Stimulated activated naive B cell treated with anti-CD40 and anti-IgM and Interleukin-4, amounts not matched to agents 10 μg/mL and 1 μg/mL and 100 μg/mL, for 72 hours (primary cell): ENCODE measurements at regions not wholly inside any gene's neighbourhood (a gene's known extent, or its start where the extent isn't known, plus 50 kb on each side); places are given as distances from the start of the nearest gene placed in this dataset.
A peak's percentile ranks its signal among the peaks of the same experiment; 100 is the strongest.

ENCODE experiments used
- ATAC-seq, 2 donors: fragments of 150-1000 bp; cut with Tn5 transposase; replicated peaks; 2 replicates each; pipeline ENCODE4 v1.10.0; 2021; ENCODE audit warnings: moderate library complexity in 1 of 2
- DNase-seq: peaks from one replicate; pipeline ENCODE4 v3.0.0; 2021
- H3K27ac Mint-ChIP-seq: one replicate; pipeline ENCODE4 v1.8.0; 2022; ENCODE audit warnings: mild to moderate bottlenecking, mixed read lengths
- H3K27me3 Mint-ChIP-seq, 2 donors: one replicate each; pipeline ENCODE4 v1.8.0; 2022; ENCODE audit warnings: mixed read lengths in 2 of 2
- H3K36me3 Mint-ChIP-seq, 2 donors: one replicate each; pipeline ENCODE4 v1.8.0; 2022; ENCODE audit warnings: mixed read lengths in 2 of 2, mild to moderate bottlenecking in 1 of 2
- H3K4me1 Mint-ChIP-seq, 2 donors: one replicate each; pipeline ENCODE4 v1.8.0; 2022; ENCODE audit warnings: mixed read lengths in 2 of 2, mild to moderate bottlenecking in 1 of 2
- H3K4me3 Mint-ChIP-seq, 2 donors: one replicate each; pipeline ENCODE4 v1.8.0; 2022; ENCODE audit warnings: mild to moderate bottlenecking in 2 of 2, mixed read lengths in 2 of 2, moderate library complexity in 1 of 2
- H3K9me3 Mint-ChIP-seq, 2 donors: one replicate each; pipeline ENCODE4 v1.8.0; 2022; ENCODE audit warnings: mixed read lengths in 2 of 2, mild to moderate bottlenecking in 1 of 2

GRCh38 chr6:137654365-137654981 is 160.3 kb upstream of the OLIG3 start:
- Mint-ChIP-seq H3K36me3 (peaks cover 5 to 9% of the 10 kb centered on the region in 2 donors), H3K4me3 (no peak overlapping the region), H3K27me3 (peaks cover 13 to 14% of the 10 kb centered on the region in 2 donors), H3K9me3 (peaks cover 14 to 20% of the 10 kb centered on the region in 2 donors), H3K4me1 (no peaks in the 10 kb centered on the region), H3K27ac (no peak overlapping the region)
- DNase-seq (no peak), ATAC-seq (no peak)

DNA sequence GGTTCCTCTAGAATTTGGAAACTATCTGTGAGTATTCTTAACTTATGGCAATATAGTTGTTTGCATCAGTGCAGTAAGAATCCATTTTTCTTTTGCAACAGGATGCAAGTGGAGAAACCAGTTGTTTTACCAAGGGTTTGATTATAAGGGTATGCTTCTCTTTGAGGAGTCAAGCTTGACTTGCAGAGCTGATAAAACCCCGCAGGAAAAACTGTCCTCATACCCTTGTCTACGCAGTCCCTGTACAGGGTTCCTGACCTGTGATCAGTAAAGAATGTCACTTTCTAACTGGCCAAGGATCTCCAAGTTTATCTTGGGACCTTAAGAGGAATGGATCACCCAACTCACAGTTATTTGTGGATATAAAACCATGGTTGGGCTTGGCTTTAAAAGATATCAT is 161.1 kb upstream of the OLIG3 start:
- DNase-seq (no peak), ATAC-seq (no peak)
- no peak overlapping the region for H3K4me3 Mint-ChIP-seq
- peaks cover 11 to 12% of the 10 kb centered on the region in 2 donors for H3K27me3 Mint-ChIP-seq
- H3K36me3 Mint-ChIP-seq, result peaks cover 5 to 9% of the 10 kb centered on the region in 2 donors
- H3K4me1 Mint-ChIP-seq, result no peaks in the 10 kb centered on the region
- H3K27ac Mint-ChIP-seq, result no peak overlapping the region
- H3K9me3 Mint-ChIP-seq, result peaks cover 14 to 20% of the 10 kb centered on the region in 2 donors

DNA sequence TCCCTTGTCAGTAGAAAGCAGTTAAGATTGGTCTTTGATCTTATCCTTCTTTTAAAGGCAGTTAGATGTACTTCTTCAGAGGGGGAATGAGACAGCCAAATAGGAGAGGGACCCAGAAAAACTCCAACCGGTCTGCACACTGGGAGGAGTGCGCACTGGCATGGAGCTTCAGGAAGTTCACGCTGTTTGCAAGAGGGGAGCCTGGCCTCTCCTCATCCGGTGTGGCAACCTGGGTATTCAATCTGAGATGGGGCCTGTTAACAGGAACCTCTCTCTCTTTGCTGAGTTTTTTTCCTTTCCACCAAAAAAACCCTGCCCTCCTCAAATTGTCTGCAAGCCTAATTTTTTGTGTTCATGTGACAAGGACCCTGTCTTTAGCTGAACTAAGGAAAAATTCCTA is 162.5 kb upstream of the OLIG3 start:
- no peak overlapping the region for H3K4me3 Mint-ChIP-seq
- H3K4me1 Mint-ChIP-seq, result peaks cover 0 to 2% of the 10 kb centered on the region in 2 donors
- H3K9me3 Mint-ChIP-seq, result peaks cover 14 to 18% of the 10 kb centered on the region in 2 donors
- peaks cover 5 to 9% of the 10 kb centered on the region in 2 donors for H3K36me3 Mint-ChIP-seq
- H3K27me3 Mint-ChIP-seq, result peaks cover 9 to 12% of the 10 kb centered on the region in 2 donors
- no peak for DNase-seq
- H3K27ac Mint-ChIP-seq, result no peak overlapping the region
- no peak for ATAC-seq

DNA sequence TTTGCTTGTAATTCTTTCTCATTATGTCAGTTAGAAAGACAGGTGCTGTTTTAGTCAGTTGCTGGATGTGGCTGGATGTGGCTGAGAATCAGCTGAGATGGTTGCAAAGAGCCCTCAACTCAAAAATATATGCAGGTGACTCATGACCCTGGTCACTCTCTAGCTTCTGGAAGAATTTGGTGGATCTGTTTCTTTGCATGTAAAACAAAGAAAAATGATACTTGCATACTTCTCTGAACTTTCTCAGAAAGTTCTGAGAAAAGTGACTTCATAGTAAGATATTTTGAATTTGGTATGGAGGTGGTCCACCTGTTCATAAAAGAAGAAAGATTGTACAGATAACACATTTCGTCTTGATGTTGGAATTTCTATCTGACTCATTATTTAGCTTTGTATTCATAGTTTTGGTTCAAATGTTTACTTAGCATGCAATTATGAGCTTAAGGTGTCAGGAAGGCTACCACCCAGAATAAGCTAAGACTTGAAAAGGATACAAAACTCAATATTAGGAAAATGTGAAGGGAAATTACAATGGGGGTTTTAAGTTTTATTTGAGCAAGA is 163.2 kb upstream of the OLIG3 start:
- no peak for DNase-seq

DNA sequence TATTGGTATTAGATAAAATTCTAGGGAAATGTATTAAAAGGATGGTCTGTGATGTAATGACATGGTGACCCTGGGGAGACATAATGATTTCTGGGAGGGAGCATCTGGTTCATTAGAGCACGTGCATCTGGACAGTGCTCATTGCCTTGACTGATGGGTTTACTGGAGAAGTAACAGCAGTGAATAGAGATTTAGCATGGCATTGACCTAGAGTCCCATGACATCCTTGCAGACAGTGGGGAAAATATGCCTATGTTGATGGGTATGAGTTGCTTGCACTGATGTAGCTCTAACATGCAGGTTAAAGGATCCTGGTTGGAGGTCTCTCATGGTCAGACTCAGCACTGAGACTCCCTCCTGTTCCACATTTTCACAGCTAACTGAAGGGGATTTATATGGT is 164.1 kb upstream of the OLIG3 start:
- Mint-ChIP-seq H3K9me3 (peaks cover 12 to 14% of the 10 kb centered on the region in 2 donors), H3K4me1 (peaks cover 0 to 5% of the 10 kb centered on the region in 2 donors), H3K27me3 (peaks cover 6 to 12% of the 10 kb centered on the region in 2 donors), H3K4me3 (no peak overlapping the region), H3K36me3 (peaks cover 5 to 9% of the 10 kb centered on the region in 2 donors), H3K27ac (no peak overlapping the region)
- DNase-seq, result no peak
- ATAC-seq, result no peak

More for the DNA sequence above, 163.2 kb upstream of the OLIG3 start:
- peak overlapping the region; percentile 68 for H3K27ac Mint-ChIP-seq
- H3K9me3 Mint-ChIP-seq, result peaks cover 13 to 14% of the 10 kb centered on the region in 2 donors
- no peak overlapping the region for H3K4me3 Mint-ChIP-seq
- peaks cover 0 to 5% of the 10 kb centered on the region in 2 donors for H3K4me1 Mint-ChIP-seq
- H3K27me3 Mint-ChIP-seq, result peaks cover 6 to 12% of the 10 kb centered on the region in 2 donors
- peaks cover 5 to 9% of the 10 kb centered on the region in 2 donors for H3K36me3 Mint-ChIP-seq
- no peak for ATAC-seq

DNA sequence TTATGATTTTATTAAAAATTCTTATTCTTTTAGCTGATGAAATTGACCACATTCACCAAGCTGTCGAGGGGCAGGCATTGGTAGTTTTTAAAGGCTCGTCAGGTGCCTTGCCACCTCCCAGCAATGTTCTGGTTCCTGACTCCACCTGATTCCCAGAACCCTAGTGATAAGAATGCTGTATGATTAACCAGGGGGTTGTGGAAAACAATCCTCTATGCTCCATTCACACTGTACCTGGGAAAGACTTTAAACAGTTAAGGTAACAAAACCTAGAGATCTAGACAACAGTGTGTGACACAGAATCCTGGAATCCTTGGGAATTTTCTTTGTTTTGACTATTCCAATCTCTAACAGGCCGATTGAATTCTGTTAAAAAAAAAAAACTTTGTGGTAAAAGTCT is 165.7 kb upstream of the OLIG3 start:
- H3K27ac Mint-ChIP-seq, result no peak overlapping the region
- ATAC-seq, result no peak
- no peak for DNase-seq
- no peak overlapping the region for H3K4me3 Mint-ChIP-seq
- H3K27me3 Mint-ChIP-seq, result peaks cover 6 to 12% of the 10 kb centered on the region in 2 donors
- H3K9me3 Mint-ChIP-seq, result peaks cover 9 to 11% of the 10 kb centered on the region in 2 donors
- H3K36me3 Mint-ChIP-seq, result peaks cover 5% of the 10 kb centered on the region in 2 donors
- H3K4me1 Mint-ChIP-seq, result peaks cover 0 to 5% of the 10 kb centered on the region in 2 donors

- no peak for DNase-seq
- Mint-ChIP-seq H3K27me3 (peaks cover 6 to 12% of the 10 kb centered on the region in 2 donors), H3K4me1 (peaks cover 0 to 5% of the 10 kb centered on the region in 2 donors), H3K4me3 (no peak overlapping the region), H3K9me3 (peaks cover 6 to 11% of the 10 kb centered on the region in 2 donors), H3K36me3 (peaks cover 3 to 5% of the 10 kb centered on the region in 2 donors), H3K27ac (no peak overlapping the region)
- ATAC-seq, result no peak
These were observed 166.1 kb upstream of the OLIG3 start for GRCh38 chr6:137660296-137660731.

DNA sequence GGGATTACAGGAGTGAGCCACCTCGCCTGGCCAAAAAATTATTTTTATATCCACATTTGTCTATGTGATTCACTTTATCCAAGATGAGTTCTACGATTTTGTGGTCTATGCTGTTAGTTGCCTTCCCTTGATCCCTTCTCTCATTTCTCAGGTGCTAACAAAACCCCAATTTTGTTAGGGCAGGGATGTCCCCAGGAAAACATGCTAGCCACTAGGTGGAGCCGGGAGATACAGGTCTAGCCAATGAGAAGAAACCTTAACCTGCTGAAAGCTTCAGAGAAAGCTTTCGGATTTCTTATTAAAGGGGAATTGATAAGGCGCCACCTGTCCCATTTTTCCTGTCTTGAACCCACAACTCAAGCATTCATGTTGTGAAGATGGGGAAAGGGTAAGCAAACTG is 167.4 kb upstream of the OLIG3 start:
- Mint-ChIP-seq H3K27me3 (peaks cover 6 to 12% of the 10 kb centered on the region in 2 donors), H3K9me3 (peaks cover 1 to 11% of the 10 kb centered on the region in 2 donors), H3K36me3 (peaks cover under 1 to 5% of the 10 kb centered on the region in 2 donors), H3K4me1 (peaks cover 0 to 5% of the 10 kb centered on the region in 2 donors), H3K27ac (no peak overlapping the region), H3K4me3 (no peak overlapping the region)
- DNase-seq (peak; percentile 6), ATAC-seq (peak; percentile 62 to 68)

DNA sequence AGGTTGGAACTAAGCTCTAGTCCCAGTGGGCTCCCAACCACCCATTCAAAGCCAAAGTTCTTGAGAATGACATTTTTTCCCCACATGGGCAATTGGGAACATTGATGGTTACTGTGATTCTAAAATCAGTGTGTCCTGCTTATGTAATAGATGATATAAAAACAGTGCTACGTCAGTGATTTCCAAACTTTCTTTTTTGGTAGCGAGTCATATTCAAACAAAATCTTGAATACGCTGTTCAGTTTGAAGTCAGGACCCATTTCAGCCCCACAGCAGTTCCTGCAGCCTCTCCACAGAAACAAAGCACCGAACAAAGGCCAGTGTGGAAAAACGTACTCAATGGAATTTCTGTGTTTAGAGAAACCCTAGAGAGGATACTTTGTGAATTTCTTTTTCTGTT is 170.0 kb upstream of the OLIG3 start:
- ATAC-seq (no peak), DNase-seq (no peak)
- Mint-ChIP-seq H3K27ac (no peak overlapping the region), H3K9me3 (no peaks in the 10 kb centered on the region), H3K4me3 (no peak overlapping the region), H3K27me3 (no peaks in the 10 kb centered on the region), H3K36me3 (no peaks in the 10 kb centered on the region), H3K4me1 (peaks cover 0 to 5% of the 10 kb centered on the region in 2 donors)

GRCh38 chr6:137665342-137665934 is 171.2 kb upstream of the OLIG3 start:
- H3K27ac Mint-ChIP-seq, result no peak overlapping the region
- H3K4me3 Mint-ChIP-seq, result no peak overlapping the region
- H3K4me1 Mint-ChIP-seq, result peaks cover 0 to 5% of the 10 kb centered on the region in 2 donors

DNA sequence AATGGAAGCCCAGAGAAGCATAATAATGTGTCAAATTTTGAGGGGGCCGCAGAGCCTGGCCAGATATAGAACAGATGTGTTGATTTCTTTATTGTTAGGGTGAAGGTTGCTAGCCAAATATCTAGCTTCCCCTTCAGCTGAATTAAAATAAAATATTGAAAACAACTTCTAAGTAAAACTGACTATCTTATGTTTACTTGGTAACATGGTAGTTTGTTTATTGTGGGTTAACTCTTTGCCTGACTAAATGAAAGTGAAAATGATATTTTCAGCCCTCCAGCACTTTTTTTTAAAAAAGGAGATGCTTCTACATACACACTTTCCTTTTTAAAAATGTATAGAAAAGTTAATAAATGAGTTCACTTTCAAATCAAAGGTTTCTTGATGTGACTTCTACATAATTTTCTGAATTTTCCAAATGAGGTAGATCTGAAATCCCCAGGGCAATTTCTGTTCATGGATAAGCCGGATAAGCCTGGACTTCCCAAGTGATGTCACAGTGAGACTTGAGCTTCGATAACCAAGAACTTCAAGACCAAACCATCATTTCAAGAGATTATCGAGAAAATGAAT is 172.1 kb upstream of the OLIG3 start:
- Mint-ChIP-seq H3K27me3 (peaks cover 6 to 7% of the 10 kb centered on the region in 2 donors), H3K4me3 (no peak overlapping the region), H3K9me3 (peaks cover 4 to 6% of the 10 kb centered on the region in 2 donors), H3K27ac (no peak overlapping the region), H3K36me3 (peaks cover 3% of the 10 kb centered on the region in 2 donors), H3K4me1 (peaks cover 0 to 5% of the 10 kb centered on the region in 2 donors)
- DNase-seq (no peak), ATAC-seq (no peak)

More at GRCh38 chr6:137665342-137665934, 171.2 kb upstream of the OLIG3 start:
- Mint-ChIP-seq H3K27me3 (peaks cover 1 to 2% of the 10 kb centered on the region in 2 donors), H3K9me3 (peaks cover under 1 to 1% of the 10 kb centered on the region in 2 donors), H3K36me3 (no peaks in the 10 kb centered on the region)
- ATAC-seq, result no peak
- DNase-seq, result no peak

- no peak overlapping the region for H3K27ac Mint-ChIP-seq
- H3K27me3 Mint-ChIP-seq, result peaks cover 12 to 25% of the 10 kb centered on the region in 2 donors
- no peak overlapping the region for H3K4me3 Mint-ChIP-seq
- DNase-seq (no peak), ATAC-seq (no peak)
- H3K4me1 Mint-ChIP-seq, result peaks cover 8 to 9% of the 10 kb centered on the region in 2 donors
- H3K9me3 Mint-ChIP-seq, result peaks cover 4 to 6% of the 10 kb centered on the region in 2 donors
- peaks cover 3% of the 10 kb centered on the region in 2 donors for H3K36me3 Mint-ChIP-seq
These were observed 179.4 kb upstream of the OLIG3 start for GRCh38 chr6:137673603-137674002.

DNA sequence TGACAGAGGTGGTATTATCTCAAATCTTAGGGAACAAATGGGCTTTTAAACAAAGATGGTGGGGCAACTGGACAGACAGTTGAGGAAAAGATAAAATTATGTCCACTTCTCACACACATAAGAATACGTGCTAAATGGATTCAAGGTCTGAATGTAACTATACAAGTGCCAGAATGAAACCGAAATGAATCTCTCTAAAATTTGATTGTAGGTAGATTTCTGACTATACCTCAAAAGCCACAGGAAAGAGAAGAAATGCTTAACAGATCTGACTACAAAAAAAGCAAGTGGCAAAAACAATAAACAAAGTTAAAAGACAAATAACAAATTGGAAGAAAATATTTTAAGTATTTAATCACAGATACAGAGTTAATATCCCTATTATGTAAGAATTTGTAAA is 182.7 kb upstream of the OLIG3 start:
- H3K9me3 Mint-ChIP-seq, result no peaks in the 10 kb centered on the region
- ATAC-seq (no peak), DNase-seq (no peak)
- H3K27ac Mint-ChIP-seq, result no peak overlapping the region
- peaks cover 13 to 18% of the 10 kb centered on the region in 2 donors for H3K27me3 Mint-ChIP-seq
- no peaks in the 10 kb centered on the region for H3K36me3 Mint-ChIP-seq
- peaks cover 20 to 23% of the 10 kb centered on the region in 2 donors for H3K4me1 Mint-ChIP-seq
- no peak overlapping the region for H3K4me3 Mint-ChIP-seq

DNA sequence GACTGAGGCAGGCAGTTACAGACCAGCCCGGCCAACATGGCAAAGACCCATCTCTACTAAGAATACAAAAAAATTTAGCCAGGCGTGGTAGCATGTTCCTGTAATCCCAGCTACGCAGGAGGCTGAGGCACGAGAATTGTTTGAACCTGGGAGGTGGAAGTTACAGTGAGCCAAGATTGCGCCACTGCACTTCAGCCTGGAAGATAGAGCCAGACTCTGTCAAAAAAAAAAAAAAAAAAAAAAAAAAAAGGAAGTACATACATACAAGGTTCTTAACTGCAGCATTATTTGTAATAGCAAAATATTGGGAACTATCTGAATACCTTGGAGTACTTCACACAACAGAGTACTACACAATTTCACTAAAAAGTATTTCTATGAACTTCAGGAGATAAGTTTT is 183.5 kb upstream of the OLIG3 start:
- ATAC-seq (no peak), DNase-seq (no peak)
- Mint-ChIP-seq H3K27ac (no peak overlapping the region), H3K4me3 (no peak overlapping the region), H3K36me3 (no peaks in the 10 kb centered on the region), H3K9me3 (peaks cover 0 to 2% of the 10 kb centered on the region in 2 donors), H3K4me1 (peaks cover 20 to 23% of the 10 kb centered on the region in 2 donors), H3K27me3 (peaks cover 13 to 18% of the 10 kb centered on the region in 2 donors)
